Gastrocnemius medialis (tissue), 4 donors: ENCODE measurements at regions not wholly inside any gene's neighbourhood (a gene's known extent, or its start where the extent isn't known, plus 50 kb on each side); places are given as distances from the start of the nearest gene placed in this dataset.

Source experiments
- CTCF ChIP-seq, 5 experiments: fragments of 450-650 bp in 3 of 5; fragments of 200-600 bp in 2 of 5; sonication (generic) in 2 of 5; IDR thresholded peaks in 4 of 5; conservative IDR thresholded peaks in 1 of 5; 1 replicate in 4 of 5; 2 replicates in 1 of 5; pipeline ENCODE4 v1.5.1; 2016 to 2019; ENCODE audit warnings: antibody characterized with exemption in 5 of 5, mild to moderate bottlenecking in 3 of 5, moderate library complexity in 3 of 5
- POLR2A ChIP-seq, 2 donors: fragments of 450-650 bp; IDR thresholded peaks; one replicate each; pipeline ENCODE4 v1.6.1; 2017; ENCODE audit warnings: antibody characterized with exemption in 2 of 2, mild to moderate bottlenecking in 2 of 2, moderate library complexity in 2 of 2

DNA sequence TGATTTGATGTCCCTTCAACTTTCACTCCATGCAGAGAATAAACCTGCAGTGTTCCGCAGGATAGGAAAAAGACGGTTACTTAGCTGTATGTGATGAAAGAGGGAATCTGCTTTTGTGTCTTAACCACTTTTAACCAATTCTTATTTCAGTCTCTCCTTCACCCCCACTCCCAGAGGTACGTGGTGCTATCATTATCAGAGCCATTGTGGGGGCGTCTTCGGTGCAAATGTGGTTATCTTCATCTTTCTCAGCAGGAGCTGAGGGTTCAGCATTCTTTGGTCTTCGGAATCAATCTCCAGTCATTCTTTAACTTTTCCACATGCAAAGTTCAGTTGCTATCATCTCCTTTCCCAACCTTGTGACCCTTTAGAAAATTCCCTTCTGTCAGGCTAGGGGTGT lies 219.9 kb upstream of the LYZL1 start:
- TF ChIP-seq CTCF (IDR thresholded peaks at IDR 0.05 in 4 of 5, conservative IDR thresholded peaks at IDR 0.05 in 1 of 5) (no peak), POLR2A (IDR thresholded peaks at IDR 0.05) (no peak)
